Heart left ventricle (tissue), 13 donors: ENCODE measurements at regions not wholly inside any gene's neighbourhood (a gene's known extent, or its start where the extent isn't known, plus 50 kb on each side); places are given as distances from the start of the nearest gene placed in this dataset.

ENCODE experiments used
- POLR2A ChIP-seq, 2 donors: fragments of 450-650 bp; IDR thresholded peaks; one replicate each; pipeline ENCODE4 v1.6.1; 2017; ENCODE audit warnings: antibody characterized with exemption in 2 of 2, mild to moderate bottlenecking in 2 of 2, moderate library complexity in 2 of 2
- TF ChIP-seq, protein P1 (sequence below), 12 donors: fragments of 200-600 bp; sonication (generic) in 4 of 12; IDR thresholded peaks; one replicate each; pipeline versions ENCODE4 v1.5.0 to v1.8.0; 2018 to 2022; ENCODE audit warnings: antibody characterized with exemption in 12 of 12, mild to moderate bottlenecking in 5 of 12
- donor health status: ischemic (EF 13 %, LVEDD 7.1; RV severe dilation, severe dysfunction).
- donor health status: DM: no; HTN: yes; CAD: no.
- donor health status: DM: no; HTN: no; CAD: no.
- donor health status: ischemic (EF 25% LVEDD 6.9; RV normal size, moderate dysfunction).
- donor health status: ischemic (EF 25% LVEDD 5.7; RV mildly dilated, moderate dysfunction).
- donor health status: ischemic (EF 35%, LVEDD 5.7; RV mildly dilated, moderate dysfunction).
- donor health status: nonischemic (EF 11% LVEDD 7.7; RV severe dilation, severe dysfunction).
- donor health status: DM: yes; HTN: yes; CAD: no.
- donor health status: PGD.
- donor health status: ischemic (EF 29% LVEDD 5.4; RV normal size, mild dysfunction).
- donor health status: nonischemic (EF 23%, LVEDD 6.1; RV moderate dilation, normal function).

DNA sequence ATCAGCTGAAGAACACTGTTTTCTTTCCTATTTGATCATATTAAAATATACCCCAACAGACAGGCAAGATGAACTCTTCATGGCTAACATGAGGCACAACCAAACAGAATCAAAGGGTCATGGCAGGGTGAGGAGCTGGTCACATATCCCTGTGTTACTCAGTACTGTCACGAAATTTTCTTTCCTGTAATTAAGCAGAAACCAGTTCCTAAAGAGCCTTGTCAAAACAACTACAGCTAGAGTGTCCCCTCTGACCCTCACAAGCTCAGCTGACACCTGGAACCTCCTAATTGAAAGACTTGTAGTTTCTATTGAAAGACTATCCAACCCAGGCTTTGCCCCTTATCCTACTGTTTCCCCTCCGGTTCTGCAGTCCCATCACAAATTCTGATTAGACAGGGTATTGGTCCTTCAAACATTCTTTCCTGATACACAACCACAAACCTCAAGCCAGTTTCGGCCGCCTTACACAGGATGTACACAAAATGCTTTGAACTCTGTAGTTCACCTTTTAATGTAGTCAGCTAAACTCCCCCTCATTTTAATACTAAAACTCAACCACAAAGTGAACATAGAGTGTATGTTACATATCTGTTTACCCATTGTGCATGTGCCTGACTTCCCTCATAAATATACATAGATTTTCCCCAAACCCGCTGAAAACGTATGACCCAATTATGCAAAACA is 651.9 kb downstream of the MRPL39 start:
- TF ChIP-seq, protein P1, sequence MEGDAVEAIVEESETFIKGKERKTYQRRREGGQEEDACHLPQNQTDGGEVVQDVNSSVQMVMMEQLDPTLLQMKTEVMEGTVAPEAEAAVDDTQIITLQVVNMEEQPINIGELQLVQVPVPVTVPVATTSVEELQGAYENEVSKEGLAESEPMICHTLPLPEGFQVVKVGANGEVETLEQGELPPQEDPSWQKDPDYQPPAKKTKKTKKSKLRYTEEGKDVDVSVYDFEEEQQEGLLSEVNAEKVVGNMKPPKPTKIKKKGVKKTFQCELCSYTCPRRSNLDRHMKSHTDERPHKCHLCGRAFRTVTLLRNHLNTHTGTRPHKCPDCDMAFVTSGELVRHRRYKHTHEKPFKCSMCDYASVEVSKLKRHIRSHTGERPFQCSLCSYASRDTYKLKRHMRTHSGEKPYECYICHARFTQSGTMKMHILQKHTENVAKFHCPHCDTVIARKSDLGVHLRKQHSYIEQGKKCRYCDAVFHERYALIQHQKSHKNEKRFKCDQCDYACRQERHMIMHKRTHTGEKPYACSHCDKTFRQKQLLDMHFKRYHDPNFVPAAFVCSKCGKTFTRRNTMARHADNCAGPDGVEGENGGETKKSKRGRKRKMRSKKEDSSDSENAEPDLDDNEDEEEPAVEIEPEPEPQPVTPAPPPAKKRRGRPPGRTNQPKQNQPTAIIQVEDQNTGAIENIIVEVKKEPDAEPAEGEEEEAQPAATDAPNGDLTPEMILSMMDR (IDR thresholded peaks at IDR 0.05): no peak
- TF ChIP-seq POLR2A (IDR thresholded peaks at IDR 0.05): no peak
